ENCODE measurements at regions not wholly inside any gene's neighbourhood (a gene's known extent, or its start where the extent isn't known, plus 50 kb on each side); places are given as distances from the start of the nearest gene placed in this dataset.

GRCh38 chr18:22467760-22468553 is 50.2 kb upstream of the CTAGE1 start:
- no peaks in the 10 kb centered on the region for H3K27me3 Mint-ChIP-seq (ENCODE audit: insufficient read depth)
- no peak overlapping the region for H3K27ac Mint-ChIP-seq
- no peaks in the 10 kb centered on the region for H3K4me1 Mint-ChIP-seq (ENCODE audit: low read depth)
- no peaks in the 10 kb centered on the region for H3K9me3 Mint-ChIP-seq
- no peak for DNase-seq (ENCODE audit: low spot score)
- intact Hi-C loops (cut with micrococcal nuclease): no loop called here
- H3K4me3 Mint-ChIP-seq: no peak overlapping the region
- H3K36me3 Mint-ChIP-seq (ENCODE audit: low read depth): no peaks in the 10 kb centered on the region

- Mint-ChIP-seq H3K4me3 (no peak overlapping the region), H3K4me1 (ENCODE audit: low read depth) (no peaks in the 10 kb centered on the region), H3K9me3 (no peaks in the 10 kb centered on the region), H3K27ac (no peak overlapping the region), H3K36me3 (ENCODE audit: low read depth) (no peaks in the 10 kb centered on the region), H3K27me3 (ENCODE audit: insufficient read depth) (no peaks in the 10 kb centered on the region)
- no peak for DNase-seq (ENCODE audit: low spot score)
- intact Hi-C loops (cut with micrococcal nuclease): no loop called here
Measured at GRCh38 chr18:22468554-22468891, 50.8 kb upstream of the CTAGE1 start.

- Mint-ChIP-seq H3K9me3 (no peaks in the 10 kb centered on the region), H3K27ac (no peak overlapping the region), H3K36me3 (ENCODE audit: low read depth) (no peaks in the 10 kb centered on the region), H3K4me3 (no peak overlapping the region), H3K4me1 (ENCODE audit: low read depth) (no peaks in the 10 kb centered on the region), H3K27me3 (ENCODE audit: insufficient read depth) (no peaks in the 10 kb centered on the region)
- DNase-seq (ENCODE audit: low spot score): no peak
- intact Hi-C loops (cut with micrococcal nuclease): no loop called here
Measured at GRCh38 chr18:22469061-22469734, 51.5 kb upstream of the CTAGE1 start.

DNA sequence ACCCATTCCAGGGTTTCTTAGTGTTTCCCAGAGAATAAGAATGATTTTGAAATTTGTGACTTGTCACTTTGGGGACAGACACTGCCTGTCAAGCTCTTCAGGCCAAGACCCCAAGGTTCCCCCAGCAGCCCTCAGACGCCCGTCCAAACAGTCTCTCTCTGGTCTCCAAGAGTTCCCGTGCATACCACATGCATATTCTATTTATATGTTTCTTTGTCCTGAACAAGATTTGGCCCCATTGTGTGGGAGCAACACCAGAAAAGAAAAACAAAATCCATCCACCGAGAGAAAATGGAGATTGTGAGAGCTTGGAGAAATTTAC is 52.2 kb upstream of the CTAGE1 start:
- Mint-ChIP-seq H3K4me1 (ENCODE audit: low read depth) (no peaks in the 10 kb centered on the region), H3K27me3 (ENCODE audit: insufficient read depth) (no peaks in the 10 kb centered on the region), H3K9me3 (no peaks in the 10 kb centered on the region), H3K36me3 (ENCODE audit: low read depth) (no peaks in the 10 kb centered on the region), H3K4me3 (no peak overlapping the region), H3K27ac (no peak overlapping the region)
- no peak for DNase-seq (ENCODE audit: low spot score)
- intact Hi-C loops (cut with micrococcal nuclease): no loop called here

DNA sequence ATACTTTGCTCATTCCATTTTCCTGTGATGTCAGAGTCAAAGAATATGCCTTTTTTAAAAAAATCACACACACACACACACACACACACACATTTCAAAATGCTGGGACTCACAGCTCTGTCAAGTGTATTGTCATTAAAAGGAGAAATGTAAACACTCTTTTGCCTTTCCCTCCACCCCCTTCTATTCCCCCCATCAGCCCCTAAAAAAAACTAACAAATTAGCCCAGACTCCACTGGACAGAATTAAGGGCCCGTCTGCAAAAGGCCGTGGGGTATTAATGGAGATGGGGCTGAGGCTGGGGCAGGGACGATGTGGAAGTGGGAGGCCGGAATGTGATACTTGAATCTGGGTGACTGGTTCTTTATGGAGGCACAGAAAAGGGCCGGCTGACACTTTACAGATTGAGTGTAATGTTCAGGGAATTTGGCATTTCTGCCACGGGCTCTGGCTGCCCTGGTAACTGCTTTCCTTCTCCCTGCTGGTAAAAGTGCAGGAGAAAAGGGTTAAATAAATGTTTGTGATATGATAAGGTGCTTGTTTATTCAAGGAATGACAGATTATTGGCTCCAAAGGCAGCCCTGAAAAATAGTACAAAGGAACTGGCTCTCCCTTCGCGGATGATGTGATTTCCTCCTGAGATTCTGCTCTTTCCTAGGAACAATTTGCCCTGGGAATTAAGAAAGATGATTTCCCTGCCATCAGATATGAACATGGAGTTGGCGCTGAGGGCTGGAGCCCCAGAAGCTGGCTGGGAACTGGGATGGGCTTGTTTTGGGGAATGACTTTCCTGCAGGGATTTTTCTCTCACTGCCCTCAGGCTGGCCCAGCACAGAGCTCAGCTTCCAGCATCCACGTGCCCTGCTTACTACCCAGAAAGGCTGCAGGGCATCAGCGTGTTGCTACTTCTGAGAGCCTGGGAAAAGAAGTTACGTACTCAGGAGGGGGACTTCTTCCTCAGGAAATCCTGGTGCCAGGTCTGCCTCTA is 52.8 kb upstream of the CTAGE1 start:
- DNase-seq (ENCODE audit: low spot score): no peak
- no peak overlapping the region for H3K27ac Mint-ChIP-seq
- intact Hi-C loops (cut with micrococcal nuclease): no loop called here
- no peaks in the 10 kb centered on the region for H3K27me3 Mint-ChIP-seq (ENCODE audit: insufficient read depth)
- H3K36me3 Mint-ChIP-seq (ENCODE audit: low read depth): no peaks in the 10 kb centered on the region
- no peak overlapping the region for H3K4me3 Mint-ChIP-seq
- H3K4me1 Mint-ChIP-seq (ENCODE audit: low read depth): no peaks in the 10 kb centered on the region
- no peaks in the 10 kb centered on the region for H3K9me3 Mint-ChIP-seq

GRCh38 chr18:22471546-22472131 is 53.9 kb upstream of the CTAGE1 start:
- Mint-ChIP-seq H3K27me3 (ENCODE audit: insufficient read depth) (no peaks in the 10 kb centered on the region), H3K4me3 (no peak overlapping the region), H3K27ac (no peak overlapping the region), H3K36me3 (ENCODE audit: low read depth) (no peaks in the 10 kb centered on the region), H3K4me1 (ENCODE audit: low read depth) (no peaks in the 10 kb centered on the region), H3K9me3 (no peaks in the 10 kb centered on the region)
- intact Hi-C loops (cut with micrococcal nuclease): no loop called here
- DNase-seq (ENCODE audit: low spot score): no peak

DNA sequence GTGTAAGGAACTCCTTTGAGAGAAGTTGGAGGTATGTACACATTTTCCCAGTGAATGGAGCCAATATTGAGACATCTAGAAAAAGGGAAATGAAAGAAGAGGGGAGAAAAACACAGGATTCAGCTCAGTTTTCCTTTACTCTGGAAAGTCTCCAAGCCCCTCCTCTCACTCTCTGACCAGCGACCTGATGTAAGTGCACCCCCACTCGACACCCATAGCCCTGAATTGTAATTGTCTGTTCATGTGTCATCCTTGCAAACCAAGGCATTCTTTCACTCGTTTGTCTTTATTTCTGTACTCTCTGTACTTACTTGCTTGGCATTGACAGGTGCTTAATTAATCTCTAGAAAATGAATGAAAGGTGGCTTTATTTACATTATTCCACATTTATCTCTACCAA is 55.7 kb upstream of the CTAGE1 start:
- no peaks in the 10 kb centered on the region for H3K4me1 Mint-ChIP-seq (ENCODE audit: low read depth)
- no peaks in the 10 kb centered on the region for H3K9me3 Mint-ChIP-seq
- H3K27ac Mint-ChIP-seq: no peak overlapping the region
- DNase-seq (ENCODE audit: low spot score): no peak
- no peak overlapping the region for H3K4me3 Mint-ChIP-seq
- H3K27me3 Mint-ChIP-seq (ENCODE audit: insufficient read depth): no peaks in the 10 kb centered on the region
- no peaks in the 10 kb centered on the region for H3K36me3 Mint-ChIP-seq (ENCODE audit: low read depth)
- intact Hi-C loops (cut with micrococcal nuclease): no loop called here

DNA sequence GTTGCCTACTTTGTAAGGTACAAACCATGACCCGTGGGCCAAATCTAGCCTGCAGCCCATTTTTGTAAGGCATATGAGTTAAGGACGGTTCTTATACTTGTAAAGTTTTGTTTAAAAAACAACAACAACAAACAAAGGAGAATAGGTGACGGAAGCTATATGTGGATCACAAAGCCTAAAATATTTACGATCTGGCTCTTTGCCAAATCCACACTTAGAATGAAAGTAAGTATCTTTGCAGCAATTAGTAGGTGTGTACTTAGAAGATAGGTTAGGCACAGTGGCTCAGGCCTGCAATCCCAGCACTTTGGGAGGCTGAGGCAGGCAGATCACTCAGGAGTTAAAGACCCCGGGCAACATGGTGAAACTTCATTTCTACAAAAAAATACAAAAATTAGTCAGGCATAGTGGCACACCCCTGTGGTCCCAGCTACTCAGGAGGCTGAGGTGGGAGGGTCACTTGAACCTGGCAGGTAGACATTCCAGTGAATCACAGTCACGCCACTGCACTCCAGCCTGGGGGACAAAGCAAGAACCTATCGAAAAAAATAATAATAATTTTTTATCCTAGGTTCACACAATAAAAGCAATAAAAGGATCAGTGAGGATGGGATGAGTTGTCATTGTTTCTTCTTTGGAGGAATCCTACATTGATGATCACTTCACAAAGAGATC is 57.8 kb upstream of the CTAGE1 start:
- Mint-ChIP-seq H3K27ac (no peak overlapping the region), H3K4me1 (ENCODE audit: low read depth) (no peaks in the 10 kb centered on the region), H3K4me3 (no peak overlapping the region), H3K27me3 (ENCODE audit: insufficient read depth) (no peaks in the 10 kb centered on the region), H3K9me3 (no peaks in the 10 kb centered on the region), H3K36me3 (ENCODE audit: low read depth) (no peaks in the 10 kb centered on the region)
- intact Hi-C loops (cut with micrococcal nuclease): no loop called here
- no peak for DNase-seq (ENCODE audit: low spot score)

- DNase-seq (ENCODE audit: low spot score): no peak
- Mint-ChIP-seq H3K4me1 (ENCODE audit: low read depth) (no peaks in the 10 kb centered on the region), H3K27ac (no peak overlapping the region), H3K27me3 (ENCODE audit: insufficient read depth) (no peaks in the 10 kb centered on the region), H3K4me3 (no peak overlapping the region), H3K9me3 (no peaks in the 10 kb centered on the region), H3K36me3 (ENCODE audit: low read depth) (no peaks in the 10 kb centered on the region)
- intact Hi-C loops (cut with micrococcal nuclease): no loop called here
Measured at GRCh38 chr18:22477222-22477621, 59.5 kb upstream of the CTAGE1 start.

DNA sequence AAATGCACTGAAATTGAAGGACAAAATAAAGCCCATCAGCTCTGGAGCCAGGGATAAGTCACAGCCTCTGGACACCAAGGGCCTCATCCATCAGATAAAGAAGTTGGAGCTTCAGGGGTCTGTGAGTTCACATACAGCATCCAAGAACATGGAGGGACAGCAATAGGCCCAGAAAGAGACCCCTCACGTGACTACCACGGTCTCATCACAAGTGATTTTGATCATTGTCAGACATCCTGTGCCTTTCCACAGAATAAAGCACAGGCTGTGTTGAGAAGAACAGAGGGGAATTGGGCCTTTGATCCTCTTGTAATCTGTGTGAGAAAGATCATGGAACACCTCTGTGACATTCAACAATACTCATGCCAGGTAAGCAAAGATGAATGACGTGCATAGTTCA is 65.2 kb upstream of the CTAGE1 start:
- Mint-ChIP-seq H3K27me3 (ENCODE audit: insufficient read depth) (no peaks in the 10 kb centered on the region), H3K9me3 (no peaks in the 10 kb centered on the region), H3K4me1 (ENCODE audit: low read depth) (no peaks in the 10 kb centered on the region), H3K4me3 (no peak overlapping the region), H3K27ac (no peak overlapping the region), H3K36me3 (ENCODE audit: low read depth) (no peaks in the 10 kb centered on the region)
- no peak for DNase-seq (ENCODE audit: low spot score)
- intact Hi-C loops (cut with micrococcal nuclease): no loop called here

- no peaks in the 10 kb centered on the region for H3K9me3 Mint-ChIP-seq
- no peak overlapping the region for H3K27ac Mint-ChIP-seq
- intact Hi-C loops (cut with micrococcal nuclease): no loop called here
- no peaks in the 10 kb centered on the region for H3K4me1 Mint-ChIP-seq (ENCODE audit: low read depth)
- H3K4me3 Mint-ChIP-seq: no peak overlapping the region
- no peak for DNase-seq (ENCODE audit: low spot score)
- H3K36me3 Mint-ChIP-seq (ENCODE audit: low read depth): no peaks in the 10 kb centered on the region
- no peaks in the 10 kb centered on the region for H3K27me3 Mint-ChIP-seq (ENCODE audit: insufficient read depth)
Measured at GRCh38 chr18:22483407-22483806, 65.7 kb upstream of the CTAGE1 start.

DNA sequence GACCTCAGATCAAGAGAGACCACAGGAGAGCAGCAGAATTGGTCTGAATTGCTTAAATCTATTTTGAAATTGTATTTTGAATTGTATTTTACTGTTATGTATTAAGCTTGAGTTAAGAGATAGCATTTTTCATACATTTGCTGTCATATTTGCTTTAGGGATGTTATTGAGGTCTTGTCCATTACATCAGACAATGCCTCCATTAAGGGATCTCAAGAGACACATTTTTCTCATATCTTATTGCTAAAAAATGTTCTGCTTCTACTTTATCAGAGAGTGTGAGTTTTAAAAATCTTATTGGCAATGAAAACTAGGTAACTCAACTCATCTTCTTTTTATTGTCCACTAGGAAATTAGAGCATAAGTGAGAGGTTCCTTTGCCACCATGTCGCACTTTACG is 66.8 kb upstream of the CTAGE1 start:
- Mint-ChIP-seq H3K36me3 (ENCODE audit: low read depth) (no peaks in the 10 kb centered on the region), H3K4me3 (no peak overlapping the region), H3K9me3 (no peaks in the 10 kb centered on the region), H3K27me3 (ENCODE audit: insufficient read depth) (no peaks in the 10 kb centered on the region), H3K27ac (no peak overlapping the region), H3K4me1 (ENCODE audit: low read depth) (no peaks in the 10 kb centered on the region)
- DNase-seq (ENCODE audit: low spot score): no peak
- intact Hi-C loops (cut with micrococcal nuclease): no loop called here

Measured in activated T-helper 1 cell treated with anti-CD3 and anti-CD28 coated beads, Interleukin-12 subunit alpha, Interleukin-12 subunit beta, Interleukin-2, Interleukin-4 antibody, amounts not matched to agents 30 ng/mL and 10 ng/mL and 1 ng/mL, durations not matched to agents 14 hours and 24 hours and 36 hours (primary cell).